ENCODE measurements at regions not wholly inside any gene's neighbourhood (a gene's known extent, or its start where the extent isn't known, plus 50 kb on each side); places are given as distances from the start of the nearest gene placed in this dataset.

- TF ChIP-seq CTCF (IDR thresholded peaks at IDR 0.05; ENCODE audit: poor library complexity): no peak
- TF ChIP-seq EZH2 (IDR thresholded peaks at IDR 0.05; ENCODE audit: borderline replicate concordance): no peak
These were observed 72.0 kb downstream of the SYNE3 start for GRCh38 chr14:95444132-95445129.
